ENCODE measurements at regions not wholly inside any gene's neighbourhood (a gene's known extent, or its start where the extent isn't known, plus 50 kb on each side); places are given as distances from the start of the nearest gene placed in this dataset.
A peak's percentile ranks its signal among the peaks of the same experiment; 100 is the strongest.

DNA sequence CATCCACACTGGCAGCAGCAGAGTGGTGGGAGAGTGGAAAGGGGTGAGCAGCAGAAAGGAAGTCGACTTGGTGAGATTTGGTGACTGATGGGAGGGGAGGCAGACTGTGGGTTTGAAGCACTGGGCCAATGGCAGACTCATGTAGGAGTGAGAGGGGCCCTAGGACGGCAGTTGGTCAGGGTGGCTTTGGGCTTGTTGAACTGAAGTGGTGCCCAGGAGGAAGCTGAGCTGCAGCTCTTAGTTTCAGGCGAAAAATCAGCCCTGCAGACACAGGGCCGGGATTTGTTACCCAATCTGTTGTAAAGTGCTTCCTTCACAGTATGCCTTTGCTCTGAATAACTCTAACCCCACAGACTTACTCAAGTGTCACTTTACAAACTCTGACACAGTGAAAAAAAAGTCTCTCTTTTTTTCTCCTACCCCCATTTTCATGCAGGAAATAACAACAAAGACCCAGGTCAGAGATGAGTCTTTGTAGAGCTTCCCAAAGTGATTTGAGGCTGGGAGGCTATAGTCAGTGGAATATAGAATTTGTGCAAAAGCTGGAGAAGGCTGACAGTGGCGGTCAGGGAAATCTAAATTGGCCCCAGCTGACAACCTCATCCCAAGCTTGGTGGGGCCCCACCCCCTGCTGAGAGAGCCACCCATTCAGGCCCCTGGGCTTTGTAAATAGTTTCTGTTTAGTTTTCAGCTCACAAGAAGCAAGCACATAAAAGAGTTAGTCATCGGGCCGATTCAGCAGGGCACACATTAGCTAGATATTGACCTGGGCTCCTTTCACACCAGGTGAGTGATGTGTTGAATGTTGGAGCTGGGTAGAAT is 226.9 kb downstream of the VAPA start:
- DNase-seq: no peak
- Histone ChIP-seq H3K4me3 (no peak overlapping the region), H3K9me3 (no peaks in the 10 kb centered on the region), H3K27me3 (no peaks in the 10 kb centered on the region), H3K27ac (peak overlapping the region in 3 of 4 donors; percentile 20 to 43 (median 39)), H3K4me1 (peaks cover 0 to 15% (median 9%) of the 10 kb centered on the region in 4 donors), H3K36me3 (no peaks in the 10 kb centered on the region)
- TF ChIP-seq EP300 (IDR thresholded peaks at IDR 0.05; ENCODE audit: low read depth) (no peak), POLR2A (IDR thresholded peaks at IDR 0.05) (no peak), POLR2AphosphoS5 (IDR thresholded peaks at IDR 0.05) (no peak)
- in situ Hi-C loops (cut with MboI; ENCODE audit: low pct_ligation_motif_present in 1 of 4, low pct_unique_long_range_greater_than_20kb in 1 of 4, low sequenced_read_pairs in 3 of 4): no loop called here
- intact Hi-C loops (cut with DNase I; ENCODE audit: low total_unique reads): no loop called here
- 50 to 57% methylated on average over 5 to 7 of the region's 7 CpGs for WGBS, 2 donors (ENCODE audit: low coverage in 1 of 2)

DNA sequence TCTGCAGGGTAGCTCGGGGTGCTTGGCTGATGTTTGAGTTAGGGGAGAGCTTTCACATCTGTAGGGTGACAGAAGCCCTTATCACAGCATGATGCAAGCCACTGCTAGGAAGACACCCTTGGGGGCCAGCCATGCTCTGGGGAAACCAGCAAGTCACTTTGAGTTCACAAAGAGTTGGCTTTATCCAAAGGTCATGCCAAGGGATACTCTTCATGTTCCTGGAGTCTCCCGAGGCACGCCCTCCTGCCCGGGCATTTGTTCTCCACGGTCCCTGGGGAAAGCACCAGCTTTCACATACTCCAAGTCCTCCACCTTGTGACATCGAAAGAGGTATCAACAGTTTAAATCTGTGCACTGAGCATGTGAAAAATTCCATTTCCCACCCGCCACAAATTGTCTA is 227.7 kb downstream of the VAPA start:
- Histone ChIP-seq H3K4me3 (no peak overlapping the region), H3K27ac (peak overlapping the region in 2 of 4 donors; percentile 24 to 39), H3K36me3 (no peaks in the 10 kb centered on the region), H3K9me3 (no peaks in the 10 kb centered on the region), H3K27me3 (no peaks in the 10 kb centered on the region), H3K4me1 (peaks cover 0 to 15% (median 9%) of the 10 kb centered on the region in 4 donors)
- intact Hi-C loops (cut with DNase I; ENCODE audit: low total_unique reads) (no loop called here), in situ Hi-C loops (cut with MboI; ENCODE audit: low pct_ligation_motif_present in 1 of 4, low pct_unique_long_range_greater_than_20kb in 1 of 4, low sequenced_read_pairs in 3 of 4) (no loop called here)
- TF ChIP-seq POLR2AphosphoS5 (IDR thresholded peaks at IDR 0.05) (no peak), EP300 (IDR thresholded peaks at IDR 0.05; ENCODE audit: low read depth) (no peak), POLR2A (IDR thresholded peaks at IDR 0.05) (no peak)
- TF ChIP-seq, protein P1, sequence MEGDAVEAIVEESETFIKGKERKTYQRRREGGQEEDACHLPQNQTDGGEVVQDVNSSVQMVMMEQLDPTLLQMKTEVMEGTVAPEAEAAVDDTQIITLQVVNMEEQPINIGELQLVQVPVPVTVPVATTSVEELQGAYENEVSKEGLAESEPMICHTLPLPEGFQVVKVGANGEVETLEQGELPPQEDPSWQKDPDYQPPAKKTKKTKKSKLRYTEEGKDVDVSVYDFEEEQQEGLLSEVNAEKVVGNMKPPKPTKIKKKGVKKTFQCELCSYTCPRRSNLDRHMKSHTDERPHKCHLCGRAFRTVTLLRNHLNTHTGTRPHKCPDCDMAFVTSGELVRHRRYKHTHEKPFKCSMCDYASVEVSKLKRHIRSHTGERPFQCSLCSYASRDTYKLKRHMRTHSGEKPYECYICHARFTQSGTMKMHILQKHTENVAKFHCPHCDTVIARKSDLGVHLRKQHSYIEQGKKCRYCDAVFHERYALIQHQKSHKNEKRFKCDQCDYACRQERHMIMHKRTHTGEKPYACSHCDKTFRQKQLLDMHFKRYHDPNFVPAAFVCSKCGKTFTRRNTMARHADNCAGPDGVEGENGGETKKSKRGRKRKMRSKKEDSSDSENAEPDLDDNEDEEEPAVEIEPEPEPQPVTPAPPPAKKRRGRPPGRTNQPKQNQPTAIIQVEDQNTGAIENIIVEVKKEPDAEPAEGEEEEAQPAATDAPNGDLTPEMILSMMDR (IDR thresholded peaks at IDR 0.05): no peak
- WGBS, 2 donors (ENCODE audit: low coverage in 1 of 2): 56% methylated on average over 7 of the region's 7 CpGs; no CpG with 5 or more reads in 1 of the 2 donors
- no peak for DNase-seq

DNA sequence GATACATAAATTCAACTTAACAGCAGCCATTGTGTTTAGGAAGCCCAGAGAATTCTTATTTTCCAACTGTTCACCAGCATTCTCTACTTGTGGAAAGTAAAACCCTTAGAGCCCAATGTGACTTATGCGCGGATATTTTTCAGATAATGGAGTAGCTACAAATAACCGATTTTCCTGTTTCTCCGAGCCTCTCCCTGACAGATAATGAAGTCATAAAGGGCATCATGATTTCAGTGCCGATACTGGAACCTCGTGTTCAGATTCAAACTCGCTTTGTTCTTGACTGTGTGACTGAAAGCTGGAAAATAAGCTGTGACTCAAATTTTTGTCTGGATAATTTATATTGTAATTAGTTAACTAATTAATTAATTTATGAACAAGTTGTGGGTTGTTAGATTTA is 228.2 kb downstream of the VAPA start:
- Histone ChIP-seq H3K4me3 (no peak overlapping the region), H3K9me3 (no peaks in the 10 kb centered on the region), H3K36me3 (no peaks in the 10 kb centered on the region), H3K27me3 (no peaks in the 10 kb centered on the region), H3K27ac (peak overlapping the region in 2 of 4 donors; percentile 24 to 39), H3K4me1 (peaks cover 0 to 15% (median 9%) of the 10 kb centered on the region in 4 donors)
- 83% methylated on average over 7 of the region's 7 CpGs for WGBS, 2 donors (ENCODE audit: low coverage in 1 of 2)
- intact Hi-C loops (cut with DNase I; ENCODE audit: low total_unique reads): no loop called here
- in situ Hi-C loops (cut with MboI; ENCODE audit: low pct_ligation_motif_present in 1 of 4, low pct_unique_long_range_greater_than_20kb in 1 of 4, low sequenced_read_pairs in 3 of 4): no loop called here
- DNase-seq: no peak
- no peak for TF ChIP-seq EP300 (IDR thresholded peaks at IDR 0.05; ENCODE audit: low read depth)
- TF ChIP-seq POLR2A (IDR thresholded peaks at IDR 0.05): no peak

DNA sequence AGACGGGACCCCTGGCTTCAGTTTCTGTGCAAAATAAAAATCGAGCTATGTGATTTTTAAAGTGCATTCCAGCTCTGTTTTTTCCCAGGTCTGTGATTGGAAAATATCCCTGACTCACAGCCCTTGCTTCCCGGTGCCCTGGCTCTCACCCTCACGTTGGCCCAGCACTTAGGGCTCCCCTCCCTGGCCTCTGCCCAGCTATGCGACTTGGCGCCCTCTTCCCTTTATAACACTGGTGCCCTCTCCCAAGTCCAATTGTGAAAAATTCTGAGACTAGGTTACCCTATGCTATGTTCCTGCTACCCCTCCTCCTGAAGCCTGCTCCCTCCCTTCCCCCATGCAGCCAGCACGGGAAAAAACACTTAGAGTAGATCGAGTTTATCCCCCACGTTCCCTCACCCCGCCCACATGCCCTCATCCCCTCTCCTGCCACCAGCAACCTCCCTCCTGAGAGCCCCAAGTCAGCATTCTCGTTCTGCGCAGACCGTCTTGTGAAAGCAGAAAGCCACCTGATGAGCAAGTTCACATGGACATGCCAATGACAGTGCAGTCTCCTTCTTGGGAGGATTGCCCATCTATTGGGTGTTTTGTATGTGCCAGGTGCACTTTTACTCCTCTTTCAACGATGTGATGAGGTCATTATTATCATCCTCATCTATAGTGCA is 228.8 kb downstream of the VAPA start:
- H3K9me3 ChIP-seq: no peaks in the 10 kb centered on the region
- no peaks in the 10 kb centered on the region for H3K36me3 ChIP-seq
- no peak for DNase-seq
- 69 to 86% methylated on average over 2 to 14 of the region's 14 CpGs for WGBS, 2 donors (ENCODE audit: low coverage in 1 of 2)
- in situ Hi-C loops (cut with MboI; ENCODE audit: low pct_ligation_motif_present in 1 of 4, low pct_unique_long_range_greater_than_20kb in 1 of 4, low sequenced_read_pairs in 3 of 4): no loop called here
- peak overlapping the region in 2 of 4 donors; percentile 24 to 25 for H3K27ac ChIP-seq
- intact Hi-C loops (cut with DNase I; ENCODE audit: low total_unique reads): no loop called here
- H3K4me3 ChIP-seq: no peak overlapping the region
- no peaks in the 10 kb centered on the region for H3K27me3 ChIP-seq
- peaks cover 0 to 15% (median 9%) of the 10 kb centered on the region in 4 donors for H3K4me1 ChIP-seq
- TF ChIP-seq POLR2A (IDR thresholded peaks at IDR 0.05) (no peak), POLR2AphosphoS5 (IDR thresholded peaks at IDR 0.05) (no peak), EP300 (IDR thresholded peaks at IDR 0.05; ENCODE audit: low read depth) (no peak)
- TF ChIP-seq, protein P1 (IDR thresholded peaks at IDR 0.05): no peak

DNA sequence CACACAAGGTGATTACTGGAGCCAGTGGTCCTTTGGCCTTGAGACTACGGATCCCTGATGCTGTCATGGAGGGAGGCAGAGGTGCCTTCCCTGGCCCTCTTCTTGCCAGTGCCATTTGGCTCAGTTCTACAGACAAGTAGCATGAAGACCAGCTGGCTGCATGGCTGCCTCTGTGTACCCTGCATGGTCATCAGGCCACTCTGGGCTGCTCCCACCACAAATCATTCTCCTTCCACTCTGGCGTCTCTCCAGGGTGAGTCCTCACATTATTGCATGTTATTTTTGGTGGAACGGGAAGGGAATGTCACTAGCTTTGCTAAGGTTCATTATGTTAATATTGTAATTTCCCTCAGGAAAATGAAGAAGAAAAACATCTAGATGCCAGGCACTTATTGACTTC is 229.8 kb downstream of the VAPA start:
- no peak for DNase-seq
- H3K4me1 ChIP-seq: peaks cover 0 to 15% (median 9%) of the 10 kb centered on the region in 4 donors
- H3K27me3 ChIP-seq: no peaks in the 10 kb centered on the region
- H3K4me3 ChIP-seq: no peak overlapping the region
- intact Hi-C loops (cut with DNase I; ENCODE audit: low total_unique reads): no loop called here
- peak overlapping the region in 2 of 4 donors; percentile 3 to 9 for H3K27ac ChIP-seq
- H3K9me3 ChIP-seq: no peaks in the 10 kb centered on the region
- TF ChIP-seq POLR2A (IDR thresholded peaks at IDR 0.05) (no peak), POLR2AphosphoS5 (IDR thresholded peaks at IDR 0.05) (no peak), EP300 (IDR thresholded peaks at IDR 0.05; ENCODE audit: low read depth) (no peak)
- TF ChIP-seq, protein P1 (IDR thresholded peaks at IDR 0.05): no peak
- 62 to 90% methylated on average over 2 to 3 of the region's 3 CpGs for WGBS, 2 donors (ENCODE audit: low coverage in 1 of 2)
- H3K36me3 ChIP-seq: no peaks in the 10 kb centered on the region
- in situ Hi-C loops (cut with MboI; ENCODE audit: low pct_ligation_motif_present in 1 of 4, low pct_unique_long_range_greater_than_20kb in 1 of 4, low sequenced_read_pairs in 3 of 4): no loop called here
